Spleen (tissue), 7 donors: ENCODE measurements at regions not wholly inside any gene's neighbourhood (a gene's known extent, or its start where the extent isn't known, plus 50 kb on each side); places are given as distances from the start of the nearest gene placed in this dataset.

ENCODE experiments used
- CTCF ChIP-seq, 11 experiments: fragments of 200-600 bp in 7 of 11; fragments of 450-650 bp in 4 of 11; sonication (generic) in 4 of 11; IDR thresholded peaks in 8 of 11; conservative IDR thresholded peaks in 3 of 11; 1 replicate in 7 of 11; 2 replicates in 4 of 11; pipeline versions ENCODE4 v1.4.0 to v1.8.0; 2016 to 2021; ENCODE audit warnings: antibody characterized with exemption in 11 of 11, inconsistent platforms in 4 of 11, mild to moderate bottlenecking in 1 of 11
- POLR2A ChIP-seq, 3 donors: fragments of 450-650 bp; IDR thresholded peaks; one replicate each; pipeline ENCODE4 v1.5.1; 2017; ENCODE audit warnings: antibody characterized with exemption in 3 of 3, mild to moderate bottlenecking in 1 of 3
- donor health status: DM: no; HTN: no; CAD: no; lungs with moderate emphysema.
- donor health status: DM: no; HTN: no; CAD: no.
- donor health status: DM: no; HTN: no; CAD: no.

GRCh38 chr12:108075561-108075960 is 53.5 kb upstream of the WSCD2 start:
- TF ChIP-seq CTCF (IDR thresholded peaks at IDR 0.05 in 8 of 11, conservative IDR thresholded peaks at IDR 0.05 in 3 of 11) (no peak), POLR2A (IDR thresholded peaks at IDR 0.05) (no peak)
